ENCODE measurements at regions not wholly inside any gene's neighbourhood (a gene's known extent, or its start where the extent isn't known, plus 50 kb on each side); places are given as distances from the start of the nearest gene placed in this dataset.

GRCh38 chr2:125095826-125096225, 1070.7 kb downstream of the CNTNAP5 start:
- TF ChIP-seq, protein P1, sequence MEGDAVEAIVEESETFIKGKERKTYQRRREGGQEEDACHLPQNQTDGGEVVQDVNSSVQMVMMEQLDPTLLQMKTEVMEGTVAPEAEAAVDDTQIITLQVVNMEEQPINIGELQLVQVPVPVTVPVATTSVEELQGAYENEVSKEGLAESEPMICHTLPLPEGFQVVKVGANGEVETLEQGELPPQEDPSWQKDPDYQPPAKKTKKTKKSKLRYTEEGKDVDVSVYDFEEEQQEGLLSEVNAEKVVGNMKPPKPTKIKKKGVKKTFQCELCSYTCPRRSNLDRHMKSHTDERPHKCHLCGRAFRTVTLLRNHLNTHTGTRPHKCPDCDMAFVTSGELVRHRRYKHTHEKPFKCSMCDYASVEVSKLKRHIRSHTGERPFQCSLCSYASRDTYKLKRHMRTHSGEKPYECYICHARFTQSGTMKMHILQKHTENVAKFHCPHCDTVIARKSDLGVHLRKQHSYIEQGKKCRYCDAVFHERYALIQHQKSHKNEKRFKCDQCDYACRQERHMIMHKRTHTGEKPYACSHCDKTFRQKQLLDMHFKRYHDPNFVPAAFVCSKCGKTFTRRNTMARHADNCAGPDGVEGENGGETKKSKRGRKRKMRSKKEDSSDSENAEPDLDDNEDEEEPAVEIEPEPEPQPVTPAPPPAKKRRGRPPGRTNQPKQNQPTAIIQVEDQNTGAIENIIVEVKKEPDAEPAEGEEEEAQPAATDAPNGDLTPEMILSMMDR (IDR thresholded peaks at IDR 0.05; ENCODE audit: low read depth, low read length) = no peak
- no peaks in the 10 kb centered on the region for H3K9me3 ChIP-seq

GRCh38 chr2:125106710-125107109, 1081.6 kb downstream of the CNTNAP5 start:
- H3K9me3 ChIP-seq = no peaks in the 10 kb centered on the region
- TF ChIP-seq, protein P1 (IDR thresholded peaks at IDR 0.05; ENCODE audit: low read depth, low read length) = no peak
- no peak overlapping the region for H3K4me3 ChIP-seq (ENCODE audit: low read depth, low read length)
- no peaks in the 10 kb centered on the region for H3K27me3 ChIP-seq
- no peaks in the 10 kb centered on the region for H3K4me1 ChIP-seq
- H3K36me3 ChIP-seq = no peaks in the 10 kb centered on the region
- no peak for DNase-seq

More at GRCh38 chr2:125095826-125096225, 1070.7 kb downstream of the CNTNAP5 start:
- Histone ChIP-seq H3K36me3 (no peaks in the 10 kb centered on the region), H3K4me1 (no peaks in the 10 kb centered on the region), H3K27me3 (no peaks in the 10 kb centered on the region), H3K4me3 (ENCODE audit: low read depth, low read length) (no peak overlapping the region)
- DNase-seq = no peak

DNA sequence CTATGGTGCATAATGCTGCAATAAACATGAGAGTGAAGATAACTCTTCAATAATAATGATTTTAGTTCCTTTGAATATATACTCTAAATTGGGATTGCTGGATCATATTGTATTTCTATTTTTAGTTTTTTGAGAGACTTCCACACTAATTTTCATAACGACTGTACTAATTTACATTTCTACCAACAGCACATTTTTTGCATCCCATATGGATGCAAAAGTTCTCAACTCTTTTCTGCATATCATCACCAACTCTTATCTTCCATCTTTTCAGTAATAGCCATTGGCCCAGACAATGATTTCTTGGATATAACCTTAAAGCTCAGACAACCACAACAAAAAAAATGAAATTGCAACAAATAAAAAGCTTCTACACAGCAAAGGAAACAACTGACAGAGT, 1082.4 kb downstream of the CNTNAP5 start:
- no peak for DNase-seq
- Histone ChIP-seq H3K9me3 (no peaks in the 10 kb centered on the region), H3K27me3 (no peaks in the 10 kb centered on the region), H3K4me3 (ENCODE audit: low read depth, low read length) (no peak overlapping the region), H3K36me3 (no peaks in the 10 kb centered on the region), H3K4me1 (no peaks in the 10 kb centered on the region)
- TF ChIP-seq, protein P1 (IDR thresholded peaks at IDR 0.05; ENCODE audit: low read depth, low read length) = no peak

DNA sequence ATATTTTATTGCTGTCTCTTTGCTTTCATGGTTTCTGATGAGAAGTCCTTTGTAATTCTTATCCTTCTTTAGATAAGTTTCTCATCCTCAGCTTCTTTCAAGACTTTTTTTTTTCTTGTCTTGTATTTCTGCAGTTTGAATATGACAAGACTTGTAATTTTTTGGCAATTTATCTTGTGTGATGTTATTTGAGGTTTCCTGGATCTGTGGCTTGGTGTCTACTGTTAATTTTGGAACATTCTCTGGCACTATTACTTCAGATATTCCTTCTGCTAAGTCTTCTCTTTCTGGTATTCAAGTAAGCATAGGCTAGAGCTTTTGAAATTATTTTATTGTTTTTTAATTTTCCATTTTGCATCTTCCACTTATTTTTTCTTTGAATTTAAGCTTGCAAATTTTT, 1083.2 kb downstream of the CNTNAP5 start:
- no peak overlapping the region for H3K4me3 ChIP-seq (ENCODE audit: low read depth, low read length)
- TF ChIP-seq, protein P1 (IDR thresholded peaks at IDR 0.05; ENCODE audit: low read depth, low read length) = no peak
- no peak for DNase-seq
- H3K27me3 ChIP-seq = no peaks in the 10 kb centered on the region
- no peaks in the 10 kb centered on the region for H3K36me3 ChIP-seq
- no peaks in the 10 kb centered on the region for H3K9me3 ChIP-seq
- H3K4me1 ChIP-seq = no peaks in the 10 kb centered on the region

- no peak overlapping the region for H3K4me3 ChIP-seq (ENCODE audit: low read depth, low read length)
- no peaks in the 10 kb centered on the region for H3K27me3 ChIP-seq
- no peaks in the 10 kb centered on the region for H3K9me3 ChIP-seq
- no peaks in the 10 kb centered on the region for H3K36me3 ChIP-seq
- no peaks in the 10 kb centered on the region for H3K4me1 ChIP-seq
- DNase-seq = no peak
- TF ChIP-seq, protein P1 (IDR thresholded peaks at IDR 0.05; ENCODE audit: low read depth, low read length) = no peak
These were observed 1100.8 kb downstream of the CNTNAP5 start for GRCh38 chr2:125125902-125126301.

- Histone ChIP-seq H3K36me3 (no peaks in the 10 kb centered on the region), H3K4me1 (no peaks in the 10 kb centered on the region), H3K4me3 (ENCODE audit: low read depth, low read length) (no peak overlapping the region), H3K9me3 (no peaks in the 10 kb centered on the region), H3K27me3 (no peaks in the 10 kb centered on the region)
- TF ChIP-seq, protein P1 (IDR thresholded peaks at IDR 0.05; ENCODE audit: low read depth, low read length) = no peak
- DNase-seq = no peak
These were observed 1135.9 kb downstream of the CNTNAP5 start for GRCh38 chr2:125160947-125161346.
